AML-193 (cell line): ENCODE measurements at regions not wholly inside any gene's neighbourhood (a gene's known extent, or its start where the extent isn't known, plus 50 kb on each side); places are given as distances from the start of the nearest gene placed in this dataset.

Experiments
- DNase-seq, 2 experiments: peaks; one replicate each; lab custom pipeline; 2025; lab: John Stamatoyannopoulos, UW

GRCh38 chr13:22311734-22312404 lies 641.0 kb downstream of the FGF9 start:
- no peak for DNase-seq

- DNase-seq: no peak
Observed at GRCh38 chr13:22312405-22312803, 641.5 kb downstream of the FGF9 start.

GRCh38 chr13:22316494-22317025 lies 645.7 kb downstream of the FGF9 start:
- DNase-seq: no peak

GRCh38 chr13:22320991-22321390 lies 650.1 kb downstream of the FGF9 start:
- DNase-seq: no peak

- DNase-seq: no peak
Observed at GRCh38 chr13:22325761-22326160, 654.9 kb downstream of the FGF9 start.

GRCh38 chr13:22332416-22332815 lies 661.5 kb downstream of the FGF9 start:
- no peak for DNase-seq

- DNase-seq: no peak
Observed at GRCh38 chr13:22336460-22336859, 665.6 kb downstream of the FGF9 start.

- no peak for DNase-seq
Observed at GRCh38 chr13:22357132-22357531, 686.3 kb downstream of the FGF9 start.

GRCh38 chr13:22369090-22369489 lies 698.2 kb downstream of the FGF9 start:
- no peak for DNase-seq

GRCh38 chr13:22369840-22370239 lies 699.0 kb downstream of the FGF9 start:
- no peak for DNase-seq

GRCh38 chr13:22372261-22372660 lies 701.4 kb downstream of the FGF9 start:
- DNase-seq: no peak

- DNase-seq: no peak
Observed at GRCh38 chr13:22375151-22375550, 704.3 kb downstream of the FGF9 start.

GRCh38 chr13:22387899-22388298 lies 717.0 kb downstream of the FGF9 start:
- no peak for DNase-seq

- no peak for DNase-seq
Observed at GRCh38 chr13:22399801-22400420, 729.0 kb downstream of the FGF9 start.

- no peak for DNase-seq
Observed at GRCh38 chr13:22402682-22403081, 731.8 kb downstream of the FGF9 start.

- DNase-seq: no peak
Observed at GRCh38 chr13:22403144-22403543, 732.3 kb downstream of the FGF9 start.

GRCh38 chr13:22405891-22406290 lies 735.0 kb downstream of the FGF9 start:
- no peak for DNase-seq

GRCh38 chr13:22412452-22412851 lies 741.6 kb downstream of the FGF9 start:
- DNase-seq: no peak

GRCh38 chr13:22422023-22422422 lies 751.1 kb downstream of the FGF9 start:
- no peak for DNase-seq

- DNase-seq: no peak
Observed at GRCh38 chr13:22422712-22423111, 751.8 kb downstream of the FGF9 start.

- DNase-seq: no peak
Observed at GRCh38 chr13:22423261-22423660, 752.4 kb downstream of the FGF9 start.

GRCh38 chr13:22425087-22425486 lies 754.2 kb downstream of the FGF9 start:
- no peak for DNase-seq

- DNase-seq: no peak
Observed at GRCh38 chr13:22427066-22427465, 753.7 kb upstream of the SGCG start.

- DNase-seq: no peak
Observed at GRCh38 chr13:22427783-22428182, 753.0 kb upstream of the SGCG start.
